ENCODE measurements at regions not wholly inside any gene's neighbourhood (a gene's known extent, or its start where the extent isn't known, plus 50 kb on each side); places are given as distances from the start of the nearest gene placed in this dataset.

DNA sequence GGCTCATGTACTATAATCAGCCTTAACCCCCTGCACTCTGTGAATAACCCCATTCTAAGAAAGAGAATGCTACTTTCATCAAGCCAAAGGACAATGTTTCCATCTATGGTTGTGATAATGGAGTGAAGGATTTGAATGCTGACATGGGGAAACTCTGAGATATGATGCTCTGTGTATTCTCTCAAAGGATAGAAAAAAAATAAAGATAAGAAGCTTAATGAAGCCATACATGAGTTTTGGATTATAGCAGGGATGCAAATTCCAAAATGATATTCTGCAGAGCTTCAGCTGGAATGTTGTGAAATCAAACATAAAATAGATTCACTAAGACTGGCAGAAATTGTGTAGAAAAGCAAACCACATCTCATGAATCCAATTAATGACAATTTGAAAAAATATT lies 1074.1 kb downstream of the XPNPEP1 start:
- TF ChIP-seq ZNF263 (CRISPR knock-in tag; IDR thresholded peaks at IDR 0.05; ENCODE audit: low read depth) (no peak), TCF7 (CRISPR knock-in tag; IDR thresholded peaks at IDR 0.05; ENCODE audit: low read depth) (no peak), KAT7 (CRISPR knock-in tag; IDR thresholded peaks at IDR 0.05; ENCODE audit: borderline replicate concordance) (no peak)
- TF ChIP-seq, protein P1, sequence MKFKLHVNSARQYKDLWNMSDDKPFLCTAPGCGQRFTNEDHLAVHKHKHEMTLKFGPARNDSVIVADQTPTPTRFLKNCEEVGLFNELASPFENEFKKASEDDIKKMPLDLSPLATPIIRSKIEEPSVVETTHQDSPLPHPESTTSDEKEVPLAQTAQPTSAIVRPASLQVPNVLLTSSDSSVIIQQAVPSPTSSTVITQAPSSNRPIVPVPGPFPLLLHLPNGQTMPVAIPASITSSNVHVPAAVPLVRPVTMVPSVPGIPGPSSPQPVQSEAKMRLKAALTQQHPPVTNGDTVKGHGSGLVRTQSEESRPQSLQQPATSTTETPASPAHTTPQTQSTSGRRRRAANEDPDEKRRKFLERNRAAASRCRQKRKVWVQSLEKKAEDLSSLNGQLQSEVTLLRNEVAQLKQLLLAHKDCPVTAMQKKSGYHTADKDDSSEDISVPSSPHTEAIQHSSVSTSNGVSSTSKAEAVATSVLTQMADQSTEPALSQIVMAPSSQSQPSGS (CRISPR knock-in tag; IDR thresholded peaks at IDR 0.05; ENCODE audit: borderline replicate concordance, low read depth), result no peak
- TF ChIP-seq, protein P2, sequence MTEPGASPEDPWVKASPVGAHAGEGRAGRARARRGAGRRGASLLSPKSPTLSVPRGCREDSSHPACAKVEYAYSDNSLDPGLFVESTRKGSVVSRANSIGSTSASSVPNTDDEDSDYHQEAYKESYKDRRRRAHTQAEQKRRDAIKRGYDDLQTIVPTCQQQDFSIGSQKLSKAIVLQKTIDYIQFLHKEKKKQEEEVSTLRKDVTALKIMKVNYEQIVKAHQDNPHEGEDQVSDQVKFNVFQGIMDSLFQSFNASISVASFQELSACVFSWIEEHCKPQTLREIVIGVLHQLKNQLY (CRISPR knock-in tag; IDR thresholded peaks at IDR 0.05), result no peak
- TF ChIP-seq, protein P3, sequence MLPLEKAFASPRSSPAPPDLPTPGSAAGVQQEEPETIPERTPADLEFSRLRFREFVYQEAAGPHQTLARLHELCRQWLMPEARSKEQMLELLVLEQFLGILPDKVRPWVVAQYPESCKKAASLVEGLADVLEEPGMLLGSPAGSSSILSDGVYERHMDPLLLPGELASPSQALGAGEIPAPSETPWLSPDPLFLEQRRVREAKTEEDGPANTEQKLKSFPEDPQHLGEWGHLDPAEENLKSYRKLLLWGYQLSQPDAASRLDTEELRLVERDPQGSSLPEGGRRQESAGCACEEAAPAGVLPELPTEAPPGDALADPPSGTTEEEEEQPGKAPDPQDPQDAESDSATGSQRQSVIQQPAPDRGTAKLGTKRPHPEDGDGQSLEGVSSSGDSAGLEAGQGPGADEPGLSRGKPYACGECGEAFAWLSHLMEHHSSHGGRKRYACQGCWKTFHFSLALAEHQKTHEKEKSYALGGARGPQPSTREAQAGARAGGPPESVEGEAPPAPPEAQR (CRISPR knock-in tag; IDR thresholded peaks at IDR 0.05), result no peak

All from WTC11 (cell line).